Activated CD4-positive, alpha-beta T cell treated with anti-CD3 and anti-CD28 coated beads, Interleukin-2, Interleukin-4, amounts not matched to agents 100 ng/mL and 50 ng/mL, durations not matched to agents 16 hours and 8 hours (primary cell): ENCODE measurements at regions not wholly inside any gene's neighbourhood (a gene's known extent, or its start where the extent isn't known, plus 50 kb on each side); places are given as distances from the start of the nearest gene placed in this dataset.
"Not testable (repeated sequence)": the region's sequence is repeated elsewhere in the genome, so short reads cannot be mapped to it uniquely, and the experiment has no call there.

ENCODE experiments used
- DNase-seq: peaks from one replicate; pipeline ENCODE4 v3.0.0-alpha.2; 2020; ENCODE audit warnings: low spot score

GRCh38 chr5:168132241-168132641, 159.2 kb upstream of the WWC1 start:
- DNase-seq = no peak

GRCh38 chr5:168135897-168136296, 155.5 kb upstream of the WWC1 start:
- DNase-seq = peak; percentile 5

- no peak for DNase-seq
These were observed 155.1 kb upstream of the WWC1 start for GRCh38 chr5:168136340-168136739.

- DNase-seq = no peak
These were observed 154.2 kb upstream of the WWC1 start for GRCh38 chr5:168137265-168137664.

- DNase-seq = no peak
These were observed 151.2 kb upstream of the WWC1 start for GRCh38 chr5:168140241-168140640.

- no peak for DNase-seq
These were observed 149.0 kb upstream of the WWC1 start for GRCh38 chr5:168142402-168142801.

GRCh38 chr5:168143521-168143920, 147.9 kb upstream of the WWC1 start:
- not testable (repeated sequence) for DNase-seq

GRCh38 chr5:168147106-168147505, 144.3 kb upstream of the WWC1 start:
- no peak for DNase-seq

- no peak for DNase-seq
These were observed 143.7 kb upstream of the WWC1 start for GRCh38 chr5:168147568-168148360.

- DNase-seq = no peak
These were observed 140.4 kb upstream of the WWC1 start for GRCh38 chr5:168151041-168151440.

- no peak for DNase-seq
These were observed 138.8 kb upstream of the WWC1 start for GRCh38 chr5:168152660-168153059.

GRCh38 chr5:168153263-168153875, 138.1 kb upstream of the WWC1 start:
- DNase-seq = no peak

GRCh38 chr5:168153876-168154270, 137.6 kb upstream of the WWC1 start:
- DNase-seq = no peak

GRCh38 chr5:168155585-168155984, 135.9 kb upstream of the WWC1 start:
- no peak for DNase-seq

GRCh38 chr5:168156170-168156569, 135.3 kb upstream of the WWC1 start:
- DNase-seq = no peak

GRCh38 chr5:168157141-168157540, 134.3 kb upstream of the WWC1 start:
- DNase-seq = no peak

- no peak for DNase-seq
These were observed 132.0 kb upstream of the WWC1 start for GRCh38 chr5:168159425-168159824.

GRCh38 chr5:168162464-168162863, 129.0 kb upstream of the WWC1 start:
- DNase-seq = no peak

- no peak for DNase-seq
These were observed 127.5 kb upstream of the WWC1 start for GRCh38 chr5:168163966-168164365.

GRCh38 chr5:168165221-168165914, 126.1 kb upstream of the WWC1 start:
- DNase-seq = no peak

- no peak for DNase-seq
These were observed 125.5 kb upstream of the WWC1 start for GRCh38 chr5:168165977-168166376.

- no peak for DNase-seq
These were observed 124.1 kb upstream of the WWC1 start for GRCh38 chr5:168167338-168167737.
